OCI-LY7 (cell line): ENCODE measurements at regions not wholly inside any gene's neighbourhood (a gene's known extent, or its start where the extent isn't known, plus 50 kb on each side); places are given as distances from the start of the nearest gene placed in this dataset.

ENCODE experiments used
- BruUV-seq: library from RNA; stranded (reverse); fragments of 400-500 nt; replicated peaks from 2 replicates; lab custom pipeline; 2021; lab: Mats Ljungman, UMichigan
- CTCF ChIA-PET: fragments of 300-600 bp; sonication (Branson Sonifier 250); formaldehyde crosslinking; loops from one replicate; lab custom pipeline; 2022; ENCODE audit warnings: antibody characterized with exemption; ENCODE audit not compliant: unreplicated experiment; lab: Charles Lee
- POLR2A ChIA-PET: fragments of 300-600 bp; sonication (Branson Sonifier 250); formaldehyde crosslinking; loops from one replicate; lab custom pipeline; 2022; ENCODE audit warnings: antibody characterized with exemption; lab: Charles Lee
- DNase-seq: peaks from one replicate; pipeline ENCODE4 v3.0.0-alpha.2; 2015; ENCODE audit warnings: low spot score
- H2AFZ ChIP-seq: fragments of 200-600 bp; sonication (generic), shearing (Covaris generic); 2 replicates; pipeline ENCODE4 v1.6.1; 2014; ENCODE audit warnings: mild to moderate bottlenecking, antibody characterized with exemption, low read length, moderate library complexity
- H3K27ac ChIP-seq: fragments of 200-600 bp; sonication (generic); 2 replicates; pipeline ENCODE4 v1.5.1; 2014; ENCODE audit warnings: mixed run types, low read depth, mild to moderate bottlenecking, moderate library complexity, low read length, inconsistent platforms; ENCODE audit not compliant: poor library complexity, severe bottlenecking
- H3K36me3 ChIP-seq: fragments of 200-600 bp; sonication (generic); 2 replicates; pipeline ENCODE4 v1.6.1; 2014; ENCODE audit warnings: mild to moderate bottlenecking, antibody characterized with exemption, low read length, moderate library complexity, mixed read lengths; ENCODE audit not compliant: insufficient read depth
- H3K4me1 ChIP-seq: fragments of 200-600 bp; sonication (generic); 2 replicates; pipeline ENCODE4 v1.5.1; 2014; ENCODE audit warnings: mild to moderate bottlenecking, low read length; ENCODE audit not compliant: insufficient read depth, poor library complexity, severe bottlenecking
- H3K4me2 ChIP-seq: fragments of 200-600 bp; sonication (generic); 2 replicates; pipeline ENCODE4 v1.6.1; 2014; ENCODE audit warnings: mild to moderate bottlenecking, low read length
- H3K4me3 ChIP-seq: fragments of 200-600 bp; sonication (generic); 2 replicates; pipeline ENCODE4 v1.5.1; 2014; ENCODE audit warnings: mild to moderate bottlenecking, low read depth, low read length; ENCODE audit not compliant: poor library complexity, severe bottlenecking
- H3K79me2 ChIP-seq: fragments of 200-600 bp; sonication (generic); 2 replicates; pipeline ENCODE4 v1.6.1; 2016; ENCODE audit warnings: low read depth, mild to moderate bottlenecking, low read length, moderate library complexity, mixed read lengths; ENCODE audit not compliant: insufficient read depth
- H3K9me2 ChIP-seq: fragments of 200-600 bp; sonication (generic); 2 replicates; pipeline ENCODE4 v1.6.1; 2016; ENCODE audit warnings: mild to moderate bottlenecking, low read length, mixed read lengths; ENCODE audit not compliant: insufficient read depth
- H3K9me3 ChIP-seq: fragments of 200-600 bp; sonication (generic); 2 replicates; pipeline ENCODE4 v1.6.1; 2014; ENCODE audit warnings: mild to moderate bottlenecking, mixed run types, low read length, mixed read lengths
- H4K20me1 ChIP-seq: fragments of 200-600 bp; sonication (generic); 2 replicates; pipeline ENCODE4 v1.6.1; 2014; ENCODE audit warnings: mild to moderate bottlenecking, antibody characterized with exemption, low read length, moderate library complexity, mixed read lengths; ENCODE audit not compliant: insufficient read depth
- EZH2phosphoT487 ChIP-seq: fragments of 200-600 bp; sonication (generic); IDR thresholded peaks from 2 replicates; pipeline ENCODE4 v1.6.1; 2018; ENCODE audit warnings: low read depth, borderline replicate concordance, mild to moderate bottlenecking, mixed run types, antibody characterized with exemption, low read length, moderate library complexity, mixed read lengths
- intact Hi-C: fragments of 100-400 bp; cut with micrococcal nuclease; formaldehyde crosslinking; loops from one replicate; pipeline ENCODE4 v1.10.0; 2022; ENCODE audit not compliant: unreplicated experiment
- TF ChIP-seq, protein P1 (sequence below): fragments of 200-600 bp; sonication (generic); conservative IDR thresholded peaks from 2 replicates; pipeline ENCODE4 v1.5.1; 2014; ENCODE audit warnings: mild to moderate bottlenecking, antibody characterized with exemption, low read length, moderate library complexity, mixed read lengths

DNA sequence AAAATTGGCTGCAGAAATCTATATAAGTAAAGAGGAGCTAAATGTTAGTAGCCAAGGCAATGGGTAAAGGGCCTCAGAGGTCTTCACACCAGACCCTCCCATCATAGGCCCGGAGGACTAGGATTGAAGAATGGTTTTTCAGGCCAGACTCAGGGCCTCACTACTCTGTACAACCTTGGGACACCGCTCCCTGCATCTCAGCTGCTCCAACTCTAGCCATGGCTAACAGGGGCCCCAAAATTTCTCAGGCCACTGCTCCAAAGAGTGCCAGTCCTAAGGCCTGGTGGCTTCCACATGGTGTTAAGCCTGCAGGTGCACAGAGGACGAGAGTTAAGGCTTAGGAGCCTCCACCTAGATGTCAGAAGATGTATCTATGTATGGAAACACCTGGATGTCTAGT is 155.5 kb upstream of the MGAT4C start:
- CTCF ChIA-PET: no interaction called here
- intact Hi-C loops: no loop called here
- H3K4me1 ChIP-seq: no peaks in the 10 kb centered on the region
- H4K20me1 ChIP-seq: no peaks in the 10 kb centered on the region
- H3K9me3 ChIP-seq: peaks cover 5% of the 10 kb centered on the region; the same call in 1 of the 2 replicates
- POLR2A ChIA-PET: interaction anchor here (0.8 kb wide), 1 partner anchor 352 kb away, joined by 3 read pairs; no protein-coding TSS in a partner anchor
- DNase-seq: no peak
- H3K9me2 ChIP-seq: no peaks in the 10 kb centered on the region
- no peak overlapping the region for H3K4me2 ChIP-seq
- BruUV-seq: no TSS peak
- no peaks in the 10 kb centered on the region for H3K36me3 ChIP-seq
- H3K27ac ChIP-seq: no peak overlapping the region
- no peaks in the 10 kb centered on the region for H3K79me2 ChIP-seq
- TF ChIP-seq, protein P1, sequence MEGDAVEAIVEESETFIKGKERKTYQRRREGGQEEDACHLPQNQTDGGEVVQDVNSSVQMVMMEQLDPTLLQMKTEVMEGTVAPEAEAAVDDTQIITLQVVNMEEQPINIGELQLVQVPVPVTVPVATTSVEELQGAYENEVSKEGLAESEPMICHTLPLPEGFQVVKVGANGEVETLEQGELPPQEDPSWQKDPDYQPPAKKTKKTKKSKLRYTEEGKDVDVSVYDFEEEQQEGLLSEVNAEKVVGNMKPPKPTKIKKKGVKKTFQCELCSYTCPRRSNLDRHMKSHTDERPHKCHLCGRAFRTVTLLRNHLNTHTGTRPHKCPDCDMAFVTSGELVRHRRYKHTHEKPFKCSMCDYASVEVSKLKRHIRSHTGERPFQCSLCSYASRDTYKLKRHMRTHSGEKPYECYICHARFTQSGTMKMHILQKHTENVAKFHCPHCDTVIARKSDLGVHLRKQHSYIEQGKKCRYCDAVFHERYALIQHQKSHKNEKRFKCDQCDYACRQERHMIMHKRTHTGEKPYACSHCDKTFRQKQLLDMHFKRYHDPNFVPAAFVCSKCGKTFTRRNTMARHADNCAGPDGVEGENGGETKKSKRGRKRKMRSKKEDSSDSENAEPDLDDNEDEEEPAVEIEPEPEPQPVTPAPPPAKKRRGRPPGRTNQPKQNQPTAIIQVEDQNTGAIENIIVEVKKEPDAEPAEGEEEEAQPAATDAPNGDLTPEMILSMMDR: no peak
- no peak for TF ChIP-seq EZH2phosphoT487
- no peak overlapping the region for H2AFZ ChIP-seq
- no peak overlapping the region for H3K4me3 ChIP-seq

DNA sequence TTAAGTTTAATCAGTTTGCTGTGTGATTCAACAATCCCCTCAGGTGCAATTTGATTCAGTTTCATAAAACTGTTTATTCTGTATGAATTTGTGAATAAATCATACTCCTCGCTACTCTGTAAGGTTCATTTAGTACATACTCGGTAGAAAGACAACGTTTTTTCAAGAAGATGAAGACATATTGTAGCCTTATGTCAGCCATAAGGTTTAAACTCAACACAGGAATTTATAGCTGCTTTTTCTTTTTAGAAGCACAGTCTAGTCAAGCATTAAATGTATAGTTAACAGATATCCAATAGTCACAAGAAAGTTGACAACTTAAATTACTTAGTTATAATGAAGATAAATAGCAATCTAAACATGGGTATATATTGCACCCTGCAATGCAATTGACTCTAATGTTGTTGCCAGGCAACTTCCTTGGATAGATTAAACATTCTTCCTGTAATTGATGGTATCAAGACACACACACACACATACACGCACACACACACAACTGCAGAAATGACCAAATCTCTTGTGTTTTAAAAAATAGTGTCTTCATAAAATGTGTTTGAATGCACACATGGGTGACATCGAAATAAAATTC is 151.5 kb upstream of the MGAT4C start:
- BruUV-seq: no TSS peak
- Histone ChIP-seq H2AFZ (no peak overlapping the region), H3K4me1 (no peaks in the 10 kb centered on the region), H3K9me3 (peaks cover 5% of the 10 kb centered on the region; the same call in 1 of the 2 replicates), H3K79me2 (no peaks in the 10 kb centered on the region), H4K20me1 (no peaks in the 10 kb centered on the region), H3K9me2 (no peaks in the 10 kb centered on the region), H3K4me2 (no peak overlapping the region), H3K4me3 (no peak overlapping the region), H3K27ac (no peak overlapping the region), H3K36me3 (no peaks in the 10 kb centered on the region)
- intact Hi-C loops: no loop called here
- ChIA-PET CTCF (no interaction called here), POLR2A (interaction anchor here (0.6 to 0.7 kb wide), 2 partner anchors 337 to 496 kb away, joined by 3 read pairs; no protein-coding TSS in a partner anchor)
- DNase-seq: no peak
- no peak for TF ChIP-seq EZH2phosphoT487
- TF ChIP-seq, protein P1: no peak

DNA sequence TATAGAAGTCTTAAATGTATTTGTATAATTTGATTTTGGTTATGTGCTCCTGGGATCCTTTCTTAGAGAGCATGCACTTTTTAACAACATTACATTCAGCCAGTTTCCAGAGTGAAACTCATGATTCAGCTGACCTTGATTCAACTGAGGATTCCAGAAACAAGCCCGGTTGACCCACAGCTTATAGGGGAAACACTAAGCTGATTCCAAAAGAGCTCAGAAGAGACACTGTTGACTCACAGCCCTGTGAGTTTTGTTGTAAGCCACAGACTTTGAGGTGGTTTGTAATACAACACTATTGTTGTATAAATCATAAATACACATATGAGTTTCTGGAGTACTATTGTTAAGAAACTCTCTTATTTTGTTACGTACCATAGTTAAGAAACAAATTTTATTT is 133.8 kb upstream of the MGAT4C start:
- no peaks in the 10 kb centered on the region for H3K9me2 ChIP-seq
- intact Hi-C loops: no loop called here
- H2AFZ ChIP-seq: no peak overlapping the region
- H3K4me2 ChIP-seq: no peak overlapping the region
- H3K4me3 ChIP-seq: no peak overlapping the region
- no peaks in the 10 kb centered on the region for H3K36me3 ChIP-seq
- no TSS peak for BruUV-seq
- no peaks in the 10 kb centered on the region for H4K20me1 ChIP-seq
- H3K27ac ChIP-seq: no peak overlapping the region
- no peaks in the 10 kb centered on the region for H3K9me3 ChIP-seq
- no peak for DNase-seq
- TF ChIP-seq EZH2phosphoT487: no peak
- TF ChIP-seq, protein P1: no peak
- POLR2A ChIA-PET: no interaction called here
- CTCF ChIA-PET: no interaction called here
- no peaks in the 10 kb centered on the region for H3K4me1 ChIP-seq
- no peaks in the 10 kb centered on the region for H3K79me2 ChIP-seq
